Astrocyte (in vitro differentiated cells and primary cell): ENCODE measurements at regions not wholly inside any gene's neighbourhood (a gene's known extent, or its start where the extent isn't known, plus 50 kb on each side); places are given as distances from the start of the nearest gene placed in this dataset.
A peak's percentile ranks its signal among the peaks of the same experiment; 100 is the strongest.

Source experiments
- DNase-seq: peaks from one replicate; pipeline ENCODE4 v3.0.0-alpha.2; 2010; ENCODE audit warnings: low read depth
- FAIRE-seq: peaks from 2 replicates; lab custom pipeline; 2011; peaks lifted over from hg19 to GRCh38; lab: Jason Lieb, UNC
- H2AFZ ChIP-seq: 2 replicates; pipeline ENCODE4 v1.6.0; 2012; ENCODE audit warnings: low read depth, low read length, inconsistent platforms
- H3K27ac ChIP-seq: 2 replicates; pipeline ENCODE4 v1.5.1; 2011; ENCODE audit warnings: low read depth, low read length, inconsistent platforms
- H3K27me3 ChIP-seq: 2 replicates; pipeline ENCODE4 v1.6.0; 2011; ENCODE audit warnings: low read length, inconsistent platforms; ENCODE audit not compliant: insufficient read depth
- H3K36me3 ChIP-seq: 2 replicates; pipeline ENCODE4 v1.5.1; 2011; ENCODE audit warnings: low read length, inconsistent platforms; ENCODE audit not compliant: insufficient read depth
- H3K4me1 ChIP-seq: 2 replicates; pipeline ENCODE4 v1.5.1; 2011; ENCODE audit warnings: low read length, inconsistent platforms; ENCODE audit not compliant: insufficient read depth
- H3K4me2 ChIP-seq: 2 replicates; pipeline ENCODE4 v1.6.0; 2012; ENCODE audit warnings: low read length, inconsistent platforms
- H3K4me3 ChIP-seq: 2 replicates; pipeline ENCODE4 v1.5.1; 2011; ENCODE audit warnings: low read depth, mild to moderate bottlenecking, low read length, inconsistent platforms; ENCODE audit not compliant: insufficient read depth
- H3K79me2 ChIP-seq: 2 replicates; pipeline ENCODE4 v1.6.0; 2012; ENCODE audit warnings: mild to moderate bottlenecking, low read length, inconsistent platforms; ENCODE audit not compliant: insufficient read depth
- H3K9ac ChIP-seq: 2 replicates; pipeline ENCODE4 v1.6.0; 2012; ENCODE audit warnings: mild to moderate bottlenecking, low read length, inconsistent platforms
- H3K9me3 ChIP-seq: 2 replicates; pipeline ENCODE4 v1.5.1; 2012; ENCODE audit warnings: low read depth, mild to moderate bottlenecking, low read length, inconsistent platforms; ENCODE audit not compliant: insufficient read depth
- H4K20me1 ChIP-seq: 2 replicates; pipeline ENCODE4 v1.6.0; 2012; ENCODE audit warnings: low read length, inconsistent platforms; ENCODE audit not compliant: insufficient read depth
- H3K27ac Mint-ChIP-seq: one replicate; pipeline ENCODE4 v1.8.0; 2021; ENCODE audit warnings: mild to moderate bottlenecking, mixed read lengths; ENCODE audit not compliant: unreplicated experiment
- H3K27me3 Mint-ChIP-seq: one replicate; pipeline ENCODE4 v1.8.0; 2021; ENCODE audit warnings: low read depth, mixed read lengths; ENCODE audit not compliant: unreplicated experiment
- H3K36me3 Mint-ChIP-seq: one replicate; pipeline ENCODE4 v1.8.0; 2021; ENCODE audit warnings: low read depth, mixed read lengths; ENCODE audit not compliant: unreplicated experiment
- H3K4me1 Mint-ChIP-seq: one replicate; pipeline ENCODE4 v1.8.0; 2021; ENCODE audit warnings: low read depth, mixed read lengths; ENCODE audit not compliant: unreplicated experiment
- H3K4me3 Mint-ChIP-seq: one replicate; pipeline ENCODE4 v1.8.0; 2021; ENCODE audit warnings: mild to moderate bottlenecking, moderate library complexity, mixed read lengths; ENCODE audit not compliant: unreplicated experiment
- H3K9me3 Mint-ChIP-seq: one replicate; pipeline ENCODE4 v1.8.0; 2021; ENCODE audit warnings: mild to moderate bottlenecking, mixed read lengths; ENCODE audit not compliant: unreplicated experiment
- EZH2 ChIP-seq: IDR thresholded peaks from 2 replicates; pipeline ENCODE4 v1.6.1; 2012; ENCODE audit warnings: mild to moderate bottlenecking, low read length, inconsistent platforms; ENCODE audit not compliant: insufficient read depth
- TF ChIP-seq, protein P1 (sequence below): IDR thresholded peaks from 2 replicates; pipeline ENCODE4 v1.5.1; 2011; ENCODE audit warnings: low read depth, mild to moderate bottlenecking, inconsistent platforms, low read length, moderate library complexity; ENCODE audit not compliant: insufficient read depth

DNA sequence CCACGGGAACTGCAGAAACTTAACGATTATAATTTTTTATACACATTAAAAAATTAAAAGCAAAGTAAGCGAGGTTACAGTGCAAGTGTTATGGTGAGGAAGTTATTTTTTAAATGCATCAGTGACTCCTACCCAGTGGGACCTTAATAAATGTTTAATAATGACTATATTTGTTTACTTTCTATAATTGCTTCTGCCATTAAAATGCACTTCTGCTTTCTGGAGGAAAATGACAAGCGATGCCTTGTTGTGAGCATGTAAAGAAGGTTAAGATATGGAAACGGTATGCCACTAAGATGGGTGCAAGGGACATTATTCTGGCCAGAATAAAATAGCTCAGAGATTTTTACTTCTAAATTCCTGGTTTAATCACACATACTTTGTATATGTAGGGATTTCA lies 252.1 kb downstream of the CDH11 start:
- H3K9me3 ChIP-seq = no peaks in the 10 kb centered on the region
- no peaks in the 10 kb centered on the region for H3K36me3 Mint-ChIP-seq
- TF ChIP-seq, protein P1, sequence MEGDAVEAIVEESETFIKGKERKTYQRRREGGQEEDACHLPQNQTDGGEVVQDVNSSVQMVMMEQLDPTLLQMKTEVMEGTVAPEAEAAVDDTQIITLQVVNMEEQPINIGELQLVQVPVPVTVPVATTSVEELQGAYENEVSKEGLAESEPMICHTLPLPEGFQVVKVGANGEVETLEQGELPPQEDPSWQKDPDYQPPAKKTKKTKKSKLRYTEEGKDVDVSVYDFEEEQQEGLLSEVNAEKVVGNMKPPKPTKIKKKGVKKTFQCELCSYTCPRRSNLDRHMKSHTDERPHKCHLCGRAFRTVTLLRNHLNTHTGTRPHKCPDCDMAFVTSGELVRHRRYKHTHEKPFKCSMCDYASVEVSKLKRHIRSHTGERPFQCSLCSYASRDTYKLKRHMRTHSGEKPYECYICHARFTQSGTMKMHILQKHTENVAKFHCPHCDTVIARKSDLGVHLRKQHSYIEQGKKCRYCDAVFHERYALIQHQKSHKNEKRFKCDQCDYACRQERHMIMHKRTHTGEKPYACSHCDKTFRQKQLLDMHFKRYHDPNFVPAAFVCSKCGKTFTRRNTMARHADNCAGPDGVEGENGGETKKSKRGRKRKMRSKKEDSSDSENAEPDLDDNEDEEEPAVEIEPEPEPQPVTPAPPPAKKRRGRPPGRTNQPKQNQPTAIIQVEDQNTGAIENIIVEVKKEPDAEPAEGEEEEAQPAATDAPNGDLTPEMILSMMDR = no peak
- TF ChIP-seq EZH2 = no peak
- no peaks in the 10 kb centered on the region for H3K27me3 Mint-ChIP-seq
- no peaks in the 10 kb centered on the region for H3K4me1 Mint-ChIP-seq
- H3K4me1 ChIP-seq = peaks cover 13% of the 10 kb centered on the region
- H3K27me3 ChIP-seq = no peaks in the 10 kb centered on the region
- H3K4me3 ChIP-seq = no peak overlapping the region
- H3K9me3 Mint-ChIP-seq = no peaks in the 10 kb centered on the region
- FAIRE-seq = no peak
- H3K27ac ChIP-seq = no peak overlapping the region
- H2AFZ ChIP-seq = no peak overlapping the region
- no peak for DNase-seq
- no peak overlapping the region for H3K9ac ChIP-seq
- no peak overlapping the region for H3K4me3 Mint-ChIP-seq
- H3K79me2 ChIP-seq = no peaks in the 10 kb centered on the region
- no peaks in the 10 kb centered on the region for H3K36me3 ChIP-seq
- H3K4me2 ChIP-seq = no peak overlapping the region
- H3K27ac Mint-ChIP-seq = no peak overlapping the region
- no peaks in the 10 kb centered on the region for H4K20me1 ChIP-seq

DNA sequence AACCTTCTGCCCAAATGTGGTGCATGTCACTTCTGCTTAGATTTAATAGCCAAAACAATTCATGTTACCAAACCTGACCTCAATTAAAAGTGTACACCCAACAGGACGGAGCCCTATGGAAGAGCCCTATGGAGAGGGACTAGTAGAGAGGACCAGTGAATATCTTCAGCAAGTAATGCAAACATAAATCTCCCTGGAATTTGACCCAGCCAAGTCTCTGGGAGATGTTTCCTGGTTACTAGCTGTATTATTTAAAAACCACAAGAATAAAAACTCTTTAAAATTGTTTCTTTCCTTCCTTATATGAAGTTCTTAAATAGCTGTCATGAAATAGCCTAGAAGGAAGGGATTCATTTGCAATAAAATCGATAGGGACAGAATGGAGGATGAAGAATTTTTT lies 255.8 kb downstream of the CDH11 start:
- H3K79me2 ChIP-seq = no peaks in the 10 kb centered on the region
- Mint-ChIP-seq H3K9me3 (no peaks in the 10 kb centered on the region), H3K27me3 (no peaks in the 10 kb centered on the region), H3K4me3 (no peak overlapping the region), H3K27ac (no peak overlapping the region), H3K4me1 (no peaks in the 10 kb centered on the region), H3K36me3 (no peaks in the 10 kb centered on the region)
- no peak for TF ChIP-seq EZH2
- TF ChIP-seq, protein P1 = no peak
- no peak overlapping the region for H3K4me3 ChIP-seq
- H3K9me3 ChIP-seq = no peaks in the 10 kb centered on the region
- peak; percentile 64 for FAIRE-seq
- H3K9ac ChIP-seq = no peak overlapping the region
- H3K27ac ChIP-seq = peak overlapping the region; percentile 97
- H3K36me3 ChIP-seq = no peaks in the 10 kb centered on the region
- no peaks in the 10 kb centered on the region for H4K20me1 ChIP-seq
- peak; percentile 39 for DNase-seq
- H2AFZ ChIP-seq = no peak overlapping the region
- H3K4me2 ChIP-seq = peak overlapping the region; percentile 74
- H3K4me1 ChIP-seq = peaks cover 23% of the 10 kb centered on the region
- H3K27me3 ChIP-seq = no peaks in the 10 kb centered on the region

DNA sequence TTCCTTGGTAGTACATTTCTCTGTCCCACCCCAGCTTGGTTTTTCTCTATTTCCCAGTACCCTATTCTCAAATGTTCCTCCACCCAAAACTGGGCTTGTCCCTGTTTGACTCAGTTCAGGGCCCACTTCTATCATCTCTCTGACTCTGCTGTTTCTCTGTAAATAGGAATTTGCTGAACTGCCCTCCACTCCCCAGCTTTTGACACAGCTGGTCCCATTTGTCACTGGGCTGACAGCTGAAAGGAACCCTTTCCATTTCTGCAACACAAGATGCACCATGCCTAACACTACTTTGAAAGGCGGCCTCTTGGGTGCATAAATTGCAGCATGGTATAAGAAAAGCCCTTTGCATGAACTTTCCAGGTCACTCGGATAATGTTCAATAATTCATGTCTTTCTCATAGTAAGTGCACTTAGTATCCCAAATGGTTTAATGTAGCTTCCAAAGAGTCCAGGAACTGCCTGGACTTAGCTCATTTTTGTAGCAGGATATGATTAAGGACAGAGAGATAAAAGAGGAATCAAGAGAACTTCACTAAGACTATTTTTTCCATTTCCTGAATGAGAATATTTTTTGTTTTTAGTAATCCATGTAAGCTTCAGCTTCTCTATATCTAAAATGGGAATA lies 256.7 kb downstream of the CDH11 start:
- Histone ChIP-seq H3K4me2 (peak overlapping the region; percentile 74), H3K27ac (peak overlapping the region; percentile 97), H3K27me3 (no peaks in the 10 kb centered on the region), H3K79me2 (no peaks in the 10 kb centered on the region), H3K4me1 (peaks cover 23% of the 10 kb centered on the region), H4K20me1 (no peaks in the 10 kb centered on the region), H2AFZ (peak overlapping the region; percentile 18), H3K4me3 (no peak overlapping the region), H3K9ac (peak overlapping the region; percentile 78), H3K9me3 (no peaks in the 10 kb centered on the region), H3K36me3 (no peaks in the 10 kb centered on the region)
- Mint-ChIP-seq H3K36me3 (no peaks in the 10 kb centered on the region), H3K27ac (no peak overlapping the region), H3K4me1 (no peaks in the 10 kb centered on the region), H3K9me3 (no peaks in the 10 kb centered on the region), H3K4me3 (no peak overlapping the region), H3K27me3 (no peaks in the 10 kb centered on the region)
- no peak for FAIRE-seq
- TF ChIP-seq EZH2 = no peak
- TF ChIP-seq, protein P1 = no peak
- peak; percentile 35 for DNase-seq
